K562 (cell line): ENCODE measurements at regions not wholly inside any gene's neighbourhood (a gene's known extent, or its start where the extent isn't known, plus 50 kb on each side); places are given as distances from the start of the nearest gene placed in this dataset.

Experiments used
- ATAC-seq: fragments of 200-7000 bp; cut with Tn5 transposase; 3 replicates; pipeline ENCODE4 v1.9.1; 2020; ENCODE audit warnings: moderate library complexity
- BruUV-seq: library from RNA; stranded (reverse); fragments of 400-500 nt; replicated peaks from 2 replicates; lab custom pipeline; 2021; lab: Mats Ljungman, UMichigan
- CTCF ChIA-PET: fragments of 300-600 bp; formaldehyde crosslinking; extraction: SDS; loops from one replicate; lab custom pipeline; 2021; ENCODE audit warnings: low intra/inter-chr PET ratio; lab: Yijun Ruan, JAX
- POLR2A ChIA-PET: fragments of 300-600, 350-650 bp; sonication (Branson Sonifier 250); formaldehyde crosslinking; extraction: SDS; loops from one replicate; lab custom pipeline; 2021; ENCODE audit warnings: antibody characterized with exemption, inconsistent platforms; lab: Yijun Ruan, JAX
- DNase-seq, 4 experiments: peaks; one replicate each; pipeline versions ENCODE4 v3.0.0 to v3.0.0-alpha.2; 2011 to 2018; ENCODE audit warnings: low spot score in 3 of 4, mixed read lengths in 3 of 4; ENCODE audit errors: extremely low read depth in 1 of 4
- FAIRE-seq: peaks from 2 replicates; lab custom pipeline; 2011; peaks lifted over from hg19 to GRCh38; lab: Jason Lieb, UNC
- H2AFZ ChIP-seq: 2 replicates; pipeline ENCODE4 v1.6.0; 2011; ENCODE audit warnings: low read depth, low read length, control low read depth, inconsistent platforms
- H3K27ac ChIP-seq: fragments of 200-600 bp; 3 replicates; pipeline ENCODE4 v1.8.0; 2011; ENCODE audit warnings: low read depth, mild to moderate bottlenecking, control low read depth, inconsistent platforms, low read length, moderate library complexity, mixed read lengths; ENCODE audit errors: extremely low read depth
- H3K27me3 ChIP-seq, 2 experiments: fragments of 300-600 bp in 1 of 2; 2 replicates in 1 of 2; 3 replicates in 1 of 2; pipeline versions ENCODE4 v1.6.0 to v1.8.0; 2011; ENCODE audit warnings: inconsistent platforms in 2 of 2, low read length in 2 of 2, mild to moderate bottlenecking in 1 of 2, mixed read lengths in 1 of 2, moderate library complexity in 1 of 2; ENCODE audit not compliant: control insufficient read depth in 2 of 2, insufficient read depth in 2 of 2
- H3K36me3 ChIP-seq: fragments of 300-600 bp; 3 replicates; pipeline ENCODE4 v1.8.0; 2011; ENCODE audit warnings: mild to moderate bottlenecking, low read length, inconsistent platforms; ENCODE audit not compliant: control insufficient read depth, insufficient read depth
- H3K4me1 ChIP-seq, 2 experiments: fragments of 200-600 bp in 1 of 2; replicated peaks in 1 of 2; 2 replicates in 1 of 2; 3 replicates in 1 of 2; pipeline versions ENCODE4 v1.5.1 to v1.8.0; 2011; ENCODE audit warnings: inconsistent platforms in 2 of 2, low read length in 2 of 2, mild to moderate bottlenecking in 1 of 2, mixed read lengths in 1 of 2, moderate library complexity in 1 of 2; ENCODE audit not compliant: control insufficient read depth in 2 of 2, insufficient read depth in 2 of 2
- H3K4me2 ChIP-seq: 2 replicates; pipeline ENCODE4 v1.6.1; 2011; ENCODE audit warnings: low read length, control low read depth, inconsistent platforms, mixed read lengths; ENCODE audit not compliant: insufficient read depth
- H3K4me3 ChIP-seq: fragments of 200-600 bp; sonication (generic), shearing (Covaris generic); 2 replicates; pipeline ENCODE4 v1.5.1; 2016; ENCODE audit warnings: control low read depth, inconsistent platforms
- H3K79me2 ChIP-seq: fragments of 200-600 bp; 3 replicates; pipeline ENCODE4 v1.8.0; 2011; ENCODE audit warnings: low read length, inconsistent platforms; ENCODE audit not compliant: control insufficient read depth, insufficient read depth
- H3K9ac ChIP-seq, 2 experiments: 2 replicates each; pipeline versions ENCODE4 v1.6.0 to v1.6.1; 2011; ENCODE audit warnings: low read depth in 2 of 2, low read length in 2 of 2, control low read depth in 1 of 2, inconsistent platforms in 1 of 2, mild to moderate bottlenecking in 1 of 2, mixed read lengths in 1 of 2; ENCODE audit not compliant: insufficient read depth in 1 of 2
- H3K9me1 ChIP-seq: one replicate; pipeline ENCODE4 v1.6.0; 2011; ENCODE audit warnings: inconsistent platforms, mild to moderate bottlenecking, low read length, moderate library complexity; ENCODE audit not compliant: control insufficient read depth, insufficient read depth
- H3K9me3 ChIP-seq: replicated peaks from 2 replicates; pipeline ENCODE4 v1.5.1; 2011; ENCODE audit warnings: low read depth, low read length, inconsistent platforms; ENCODE audit not compliant: control insufficient read depth, insufficient read depth
- H4K20me1 ChIP-seq: replicated peaks from 2 replicates; pipeline ENCODE4 v1.6.1; 2011; ENCODE audit warnings: low read length, inconsistent platforms, mixed read lengths; ENCODE audit not compliant: control insufficient read depth, insufficient read depth
- CBX2 ChIP-seq: fragments of 200-600 bp; sonication (generic); IDR thresholded peaks from one replicate; pipeline ENCODE4 v1.6.1; 2012; ENCODE audit warnings: mild to moderate bottlenecking, low read length, inconsistent platforms; ENCODE audit not compliant: insufficient read depth, poor library complexity, severe bottlenecking
- DMBX1 ChIP-seq: fragments of 250-450 bp; sonication (Bioruptor Pico); IDR thresholded peaks from 2 replicates; pipeline ENCODE4 v1.8.0; 2022; ENCODE audit warnings: inconsistent platforms, mild to moderate bottlenecking, moderate library complexity, borderline replicate concordance
- HNRNPL ChIP-seq: fragments of 200-400 bp; formaldehyde crosslinking; IDR thresholded peaks from 2 replicates; pipeline ENCODE4 v1.6.1; 2017; ENCODE audit warnings: low read depth, mild to moderate bottlenecking, low read length
- MEF2A ChIP-seq: IDR thresholded peaks from 2 replicates; pipeline ENCODE4 v1.6.1; 2011; ENCODE audit warnings: low read depth, mild to moderate bottlenecking, low read length, moderate library complexity; ENCODE audit not compliant: control insufficient read depth
- RBBP5 ChIP-seq: fragments of 200-600 bp; sonication (generic); IDR thresholded peaks from 2 replicates; pipeline ENCODE4 v1.6.1; 2012; ENCODE audit warnings: borderline replicate concordance, mild to moderate bottlenecking, low read length, control low read depth, inconsistent platforms; ENCODE audit not compliant: insufficient read depth, poor library complexity, severe bottlenecking
- SAP30 ChIP-seq: fragments of 200-600 bp; sonication (generic); IDR thresholded peaks from 2 replicates; pipeline ENCODE4 v1.6.1; 2012; ENCODE audit warnings: borderline replicate concordance, low read depth, mild to moderate bottlenecking, moderate library complexity, low read length, control low read depth, inconsistent platforms; ENCODE audit not compliant: insufficient read depth, poor library complexity, severe bottlenecking
- SIX5 ChIP-seq, 2 experiments: IDR thresholded peaks; 2 replicates each; pipeline ENCODE4 v1.6.1; 2011; ENCODE audit warnings: low read length in 2 of 2, borderline replicate concordance in 1 of 2, low read depth in 1 of 2, mild to moderate bottlenecking in 1 of 2, moderate library complexity in 1 of 2; ENCODE audit not compliant: insufficient read depth in 1 of 2
- ZNF830 ChIP-seq: fragments of 250-450 bp; sonication (Bioruptor Pico); IDR thresholded peaks from 2 replicates; pipeline ENCODE4 v1.5.0; 2021; ENCODE audit warnings: mild to moderate bottlenecking
- WGBS: fragments of 100-300 bp; shearing (Covaris generic); methylation state at CpG from one replicate; pipeline ENCODE4 v1.1.6; 2016; ENCODE audit warnings: low coverage, mixed read lengths; ENCODE audit not compliant: insufficient coverage; ENCODE audit errors: missing lambda C conversion rate; 5-methylcytosine and 5-hydroxymethylcytosine counted together
- in situ Hi-C: fragments of 300-500 bp; cut with MboI; formaldehyde crosslinking; loops from 4 replicates; pipeline ENCODE4 v1.15.0; 2018; ENCODE audit warnings: inconsistent platforms, mixed read lengths
- intact Hi-C: fragments of 100-400 bp; cut with micrococcal nuclease; formaldehyde crosslinking; loops from 2 replicates; pipeline ENCODE4 v1.14.2; 2022

GRCh38 chr20:39298121-39298520 is 336.0 kb downstream of the DHX35 start:
- ChIA-PET CTCF (no interaction called here), POLR2A (no interaction called here)
- intact Hi-C loops = no loop called here
- Histone ChIP-seq H3K4me3 (no peak overlapping the region), H2AFZ (no peak overlapping the region), H3K9me1 (no peaks in the 10 kb centered on the region), H3K27me3 (peaks cover 0 to 4% of the 10 kb centered on the region in 2 experiments; a peak in 1 of 5 replicates)
- no TSS peak for BruUV-seq
- no peak for ATAC-seq
- WGBS = 2% methylated on average over 14 of the region's 14 CpGs
- TF ChIP-seq DMBX1 (CRISPR knock-in tag) = no peak
- TF ChIP-seq, all 486 proteins: peak for 0
- no peak for DNase-seq
- Histone ChIP-seq H3K4me1 (no peaks in the 10 kb centered on the region), H3K9ac (no peak overlapping the region), H3K4me2 (no peak overlapping the region), H3K79me2 (no peaks in the 10 kb centered on the region), H3K9me3 (no peaks in the 10 kb centered on the region), H3K36me3 (no peaks in the 10 kb centered on the region), H4K20me1 (no peaks in the 10 kb centered on the region), H3K27ac (no peak overlapping the region)
- in situ Hi-C loops = no loop called here
- FAIRE-seq = no peak

- no peak for DNase-seq
- H3K27ac ChIP-seq = no peak overlapping the region
- no peaks in the 10 kb centered on the region for H3K36me3 ChIP-seq
- H3K4me2 ChIP-seq = no peak overlapping the region
- H3K79me2 ChIP-seq = no peaks in the 10 kb centered on the region
- H3K9ac ChIP-seq = no peak overlapping the region
- H3K4me1 ChIP-seq = no peaks in the 10 kb centered on the region
- no peaks in the 10 kb centered on the region for H3K9me3 ChIP-seq
- ChIA-PET CTCF (no interaction called here), POLR2A (no interaction called here)
- no peak overlapping the region for H2AFZ ChIP-seq
- no TSS peak for BruUV-seq
- H3K9me1 ChIP-seq = no peaks in the 10 kb centered on the region
- no peak for ATAC-seq
- no peak overlapping the region for H3K4me3 ChIP-seq
- intact Hi-C loops = no loop called here
- WGBS = 0% methylated on average over 4 of the region's 4 CpGs
- FAIRE-seq = no peak
- in situ Hi-C loops = no loop called here
- H4K20me1 ChIP-seq = no peaks in the 10 kb centered on the region
- peaks cover 0 to 4% of the 10 kb centered on the region in 2 experiments; a peak in 1 of 5 replicates for H3K27me3 ChIP-seq
- no peak for TF ChIP-seq HNRNPL
- no peak for TF ChIP-seq RBBP5
- no peak for TF ChIP-seq SAP30
- no peak for TF ChIP-seq MEF2A
- no peak for TF ChIP-seq ZNF830 (CRISPR knock-in tag)
- TF ChIP-seq SIX5 (IDR thresholded peaks at IDR 0.05; ENCODE audit: borderline replicate concordance in 1 of 2, insufficient read depth in 1 of 2, low read depth in 1 of 2, low read length in 2 of 2) = no peak
- TF ChIP-seq CBX2 = no peak
Measured at GRCh38 chr20:39295301-39295700, 333.2 kb downstream of the DHX35 start.
